ENCODE measurements at regions not wholly inside any gene's neighbourhood (a gene's known extent, or its start where the extent isn't known, plus 50 kb on each side); places are given as distances from the start of the nearest gene placed in this dataset.
A peak's percentile ranks its signal among the peaks of the same experiment; 100 is the strongest.

- TF ChIP-seq GTF2F1 (IDR thresholded peaks at IDR 0.05; ENCODE audit: borderline replicate concordance, low read depth, low read length) = no peak
- TF ChIP-seq JUND (IDR thresholded peaks at IDR 0.05; ENCODE audit: low read length) = no peak
- TF ChIP-seq EGR1 (IDR thresholded peaks at IDR 0.05; ENCODE audit: borderline replicate concordance, low read depth, low read length) = no peak
- TF ChIP-seq CTCF (IDR thresholded peaks at IDR 0.05; ENCODE audit: control extremely low read depth in 1 of 3, insufficient read depth in 1 of 3, low read depth in 1 of 3, low read length in 3 of 3) = peak; percentile 53 to 70 (median 55)
- no peak for TF ChIP-seq SIRT6 (IDR thresholded peaks at IDR 0.05; ENCODE audit: low read length)
- TF ChIP-seq BCL11A (IDR thresholded peaks at IDR 0.05; ENCODE audit: low read depth in 2 of 2, low read length in 2 of 2) = no peak
- no peak for TF ChIP-seq NRF1 (IDR thresholded peaks at IDR 0.05; ENCODE audit: low read depth, low read length)
- TF ChIP-seq SAP30 (IDR thresholded peaks at IDR 0.05; ENCODE audit: insufficient read depth, insufficient replicate concordance, low read length) = no peak
Measured at GRCh38 chr11:112345706-112346105, 85.0 kb upstream of the PLET1 start (continued).

Measured in H1 (cell line).